CD4-positive, alpha-beta T cell (primary cell): ENCODE measurements at regions not wholly inside any gene's neighbourhood (a gene's known extent, or its start where the extent isn't known, plus 50 kb on each side); places are given as distances from the start of the nearest gene placed in this dataset.

Experiments
- ATAC-seq: fragments of 200-7000 bp; cut with Tn5 transposase; one replicate; pipeline ENCODE4 v1.10.0; 2022; ENCODE audit warnings: mild to moderate bottlenecking; ENCODE audit not compliant: poor library complexity
- CTCF ChIA-PET: fragments of 350-600 bp; sonication (Branson Sonifier 250); formaldehyde crosslinking; loops from one replicate; lab custom pipeline; 2021; ENCODE audit warnings: antibody characterized with exemption, inconsistent platforms; lab: Charles Lee
- POLR2A ChIA-PET: fragments of 350-600 bp; sonication (Branson Sonifier 250); formaldehyde crosslinking; loops from one replicate; lab custom pipeline; 2021; ENCODE audit warnings: antibody characterized with exemption, inconsistent platforms; lab: Charles Lee
- DNase-seq, 14 experiments: peaks; one replicate each; pipeline ENCODE4 v3.0.0-alpha.2; 2013 to 2020; ENCODE audit warnings: mixed read lengths in 2 of 14
- H3K27ac ChIP-seq, 2 donors: one replicate each; pipeline versions ENCODE4 v1.5.1 to v1.7.0; 2013; ENCODE audit warnings: low read length in 2 of 2, low read depth in 1 of 2, mild to moderate bottlenecking in 1 of 2
- H3K27me3 ChIP-seq, 2 experiments: 1 replicate in 1 of 2; 2 replicates in 1 of 2; pipeline versions ENCODE4 v1.6.1 to v1.7.0; 2013; ENCODE audit warnings: low read length in 2 of 2, control low read depth in 1 of 2, mild to moderate bottlenecking in 1 of 2, moderate library complexity in 1 of 2; ENCODE audit not compliant: insufficient read depth in 2 of 2, control insufficient read depth in 1 of 2
- H3K36me3 ChIP-seq: one replicate; pipeline ENCODE4 v1.6.1; 2013; ENCODE audit warnings: low read length, control low read depth; ENCODE audit not compliant: insufficient read depth
- H3K4me1 ChIP-seq: one replicate; pipeline ENCODE4 v1.6.1; 2013; ENCODE audit warnings: low read length, control low read depth; ENCODE audit not compliant: insufficient read depth
- H3K4me3 ChIP-seq: one replicate; pipeline ENCODE4 v1.5.1; 2013; ENCODE audit warnings: mild to moderate bottlenecking, low read length, moderate library complexity
- H3K9me3 ChIP-seq, 2 experiments: 1 replicate in 1 of 2; 2 replicates in 1 of 2; pipeline versions ENCODE4 v1.6.1 to v1.7.0; 2013; ENCODE audit warnings: low read length in 2 of 2, mild to moderate bottlenecking in 2 of 2, control low read depth in 1 of 2, moderate library complexity in 1 of 2; ENCODE audit not compliant: control insufficient read depth in 1 of 2, insufficient read depth in 1 of 2
- H3K27ac Mint-ChIP-seq: one replicate; pipeline ENCODE4 v1.8.0; 2020; ENCODE audit warnings: mixed read lengths
- H3K27me3 Mint-ChIP-seq: one replicate; pipeline ENCODE4 v1.8.0; 2021; ENCODE audit warnings: mixed read lengths
- H3K36me3 Mint-ChIP-seq: one replicate; pipeline ENCODE4 v1.8.0; 2021; ENCODE audit warnings: low read depth, mixed read lengths
- H3K4me1 Mint-ChIP-seq: one replicate; pipeline ENCODE4 v1.8.0; 2021; ENCODE audit warnings: low read depth, mixed read lengths
- H3K4me3 Mint-ChIP-seq: one replicate; pipeline ENCODE4 v1.8.0; 2020; ENCODE audit warnings: mild to moderate bottlenecking, mixed read lengths
- H3K9me3 Mint-ChIP-seq: one replicate; pipeline ENCODE4 v1.8.0; 2020; ENCODE audit warnings: mixed read lengths
- CTCF ChIP-seq: fragments of 200-600 bp; IDR thresholded peaks from one replicate; pipeline ENCODE4 v1.8.0; 2022; ENCODE audit warnings: antibody characterized with exemption, mild to moderate bottlenecking
- intact Hi-C, 2 experiments: fragments of 100-400 bp; cut with DNase I in 1 of 2; cut with micrococcal nuclease in 1 of 2; formaldehyde crosslinking; loops; one replicate each; pipeline versions ENCODE4 v1.15.1 to v1.9.0; 2023 to 2025; cut with DNase I, micrococcal nuclease

DNA sequence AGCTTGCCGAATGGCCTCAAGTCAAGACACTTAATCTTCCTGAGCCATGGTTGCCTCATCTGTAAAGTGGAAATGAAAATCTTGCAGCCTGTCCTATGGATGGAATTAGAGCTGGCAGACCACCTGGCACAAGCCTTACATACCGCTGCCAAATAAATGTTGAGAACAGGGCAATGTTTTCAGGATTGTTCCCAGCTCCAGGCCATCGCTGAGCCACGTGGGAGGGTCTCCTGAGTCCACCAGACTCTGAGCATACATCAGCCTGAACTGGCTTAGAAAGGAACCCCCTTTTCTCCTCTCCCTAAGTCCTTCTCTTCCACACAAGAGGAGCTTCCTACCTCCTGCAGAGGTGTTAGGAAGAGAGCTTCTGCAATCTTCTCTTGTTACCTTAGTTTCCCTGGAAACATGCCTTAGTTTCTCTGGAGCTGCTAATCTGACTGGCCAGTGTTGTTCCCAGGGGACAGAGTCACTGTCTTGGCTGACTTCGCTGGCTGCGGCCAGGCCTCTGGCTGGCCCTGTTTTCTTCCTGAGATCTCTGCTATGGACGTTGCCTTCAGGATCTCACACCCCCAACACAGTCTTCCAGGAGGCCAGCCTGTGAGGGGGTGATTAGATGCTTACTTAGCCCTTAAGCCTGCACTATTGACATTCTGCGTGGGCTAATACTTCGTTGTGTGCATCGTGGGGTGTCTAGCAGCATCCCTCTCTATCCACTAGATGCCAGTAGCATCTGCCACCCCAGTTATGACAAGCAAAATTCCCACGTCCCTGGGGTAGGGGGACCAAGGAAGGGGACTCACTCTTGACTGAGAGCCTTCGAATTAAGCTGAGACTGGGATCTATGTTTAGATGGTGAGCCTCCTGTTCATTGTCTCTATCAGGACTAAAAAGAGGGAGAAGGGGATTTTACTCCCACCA, 62.2 kb downstream of the BOD1 start:
- no peak overlapping the region for H3K27ac Mint-ChIP-seq
- no peak for TF ChIP-seq CTCF
- Histone ChIP-seq H3K27me3 (peaks cover 2 to 5% of the 10 kb centered on the region in 2 experiments), H3K36me3 (no peaks in the 10 kb centered on the region), H3K27ac (no peak overlapping the region), H3K9me3 (peaks cover 0 to 4% of the 10 kb centered on the region in 2 experiments), H3K4me1 (no peaks in the 10 kb centered on the region), H3K4me3 (no peak overlapping the region)
- H3K9me3 Mint-ChIP-seq = no peaks in the 10 kb centered on the region
- DNase-seq (no peak), ATAC-seq (no peak)
- CTCF ChIA-PET = no interaction called here
- H3K27me3 Mint-ChIP-seq = peaks cover 14% of the 10 kb centered on the region
- POLR2A ChIA-PET = no interaction called here
- intact Hi-C loops = no loop called here
- no peak overlapping the region for H3K4me3 Mint-ChIP-seq
- H3K36me3 Mint-ChIP-seq = no peaks in the 10 kb centered on the region
- H3K4me1 Mint-ChIP-seq = no peaks in the 10 kb centered on the region

DNA sequence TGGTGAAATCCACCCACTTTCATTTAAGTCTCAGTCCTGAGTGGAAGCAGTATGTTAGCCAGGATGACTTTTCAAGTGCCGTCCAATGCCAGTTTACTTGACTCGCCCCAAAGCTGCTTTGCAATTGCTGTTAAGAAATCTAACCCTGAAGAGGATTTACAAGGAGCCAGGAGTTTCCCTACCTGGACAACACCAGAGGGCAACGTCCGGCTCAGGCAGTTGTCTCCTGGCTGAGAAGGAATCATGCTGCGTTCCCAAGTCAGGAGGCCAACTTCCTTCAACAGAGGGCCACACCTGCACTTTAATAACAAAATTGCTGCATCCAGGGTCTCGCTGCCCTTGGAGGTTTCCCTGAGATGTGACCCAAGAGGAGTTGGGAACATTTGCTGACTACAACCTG, 65.8 kb downstream of the BOD1 start:
- no peaks in the 10 kb centered on the region for H3K9me3 ChIP-seq
- no peak for TF ChIP-seq CTCF
- H3K4me1 ChIP-seq = no peaks in the 10 kb centered on the region
- POLR2A ChIA-PET = no interaction called here
- H3K27ac Mint-ChIP-seq = no peak overlapping the region
- H3K4me3 Mint-ChIP-seq = no peak overlapping the region
- no peak overlapping the region for H3K4me3 ChIP-seq
- no peak for DNase-seq
- peaks cover 15% of the 10 kb centered on the region for H3K27me3 Mint-ChIP-seq
- no peaks in the 10 kb centered on the region for H3K36me3 Mint-ChIP-seq
- no peaks in the 10 kb centered on the region for H3K9me3 Mint-ChIP-seq
- no peaks in the 10 kb centered on the region for H3K4me1 Mint-ChIP-seq
- H3K36me3 ChIP-seq = no peaks in the 10 kb centered on the region
- intact Hi-C loops = no loop called here
- peaks cover 0 to 2% of the 10 kb centered on the region in 2 experiments for H3K27me3 ChIP-seq
- CTCF ChIA-PET = no interaction called here
- no peak overlapping the region for H3K27ac ChIP-seq
- ATAC-seq = no peak

DNA sequence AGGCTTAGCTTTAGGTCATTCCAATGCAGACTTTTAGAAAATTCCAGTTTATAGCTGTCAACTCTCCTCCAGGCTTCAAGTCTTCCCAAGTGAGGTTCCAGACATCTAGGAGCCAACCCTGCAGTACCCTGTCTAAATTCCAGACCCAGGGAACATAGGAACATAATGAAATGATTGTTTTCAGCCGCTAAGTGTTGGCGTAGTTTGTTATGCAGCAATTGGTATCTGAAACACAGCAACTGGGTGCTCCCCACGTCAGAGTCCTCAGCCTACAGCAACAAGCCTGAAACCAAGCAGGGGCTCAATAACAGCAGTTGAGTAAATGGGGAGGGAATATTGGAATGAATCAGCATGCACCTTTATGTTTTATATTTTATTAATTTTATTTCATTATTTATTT, 66.8 kb downstream of the BOD1 start:
- Mint-ChIP-seq H3K36me3 (no peaks in the 10 kb centered on the region), H3K9me3 (no peaks in the 10 kb centered on the region), H3K27me3 (peaks cover 15% of the 10 kb centered on the region), H3K27ac (no peak overlapping the region), H3K4me1 (no peaks in the 10 kb centered on the region), H3K4me3 (no peak overlapping the region)
- DNase-seq (no peak), ATAC-seq (no peak)
- TF ChIP-seq CTCF = no peak
- H3K4me1 ChIP-seq = no peaks in the 10 kb centered on the region
- no peak overlapping the region for H3K27ac ChIP-seq
- H3K36me3 ChIP-seq = no peaks in the 10 kb centered on the region
- ChIA-PET POLR2A (no interaction called here), CTCF (no interaction called here)
- intact Hi-C loops = no loop called here
- H3K27me3 ChIP-seq = no peaks in the 10 kb centered on the region
- no peaks in the 10 kb centered on the region for H3K9me3 ChIP-seq
- no peak overlapping the region for H3K4me3 ChIP-seq
